ENCODE measurements at regions not wholly inside any gene's neighbourhood (a gene's known extent, or its start where the extent isn't known, plus 50 kb on each side); places are given as distances from the start of the nearest gene placed in this dataset.

DNA sequence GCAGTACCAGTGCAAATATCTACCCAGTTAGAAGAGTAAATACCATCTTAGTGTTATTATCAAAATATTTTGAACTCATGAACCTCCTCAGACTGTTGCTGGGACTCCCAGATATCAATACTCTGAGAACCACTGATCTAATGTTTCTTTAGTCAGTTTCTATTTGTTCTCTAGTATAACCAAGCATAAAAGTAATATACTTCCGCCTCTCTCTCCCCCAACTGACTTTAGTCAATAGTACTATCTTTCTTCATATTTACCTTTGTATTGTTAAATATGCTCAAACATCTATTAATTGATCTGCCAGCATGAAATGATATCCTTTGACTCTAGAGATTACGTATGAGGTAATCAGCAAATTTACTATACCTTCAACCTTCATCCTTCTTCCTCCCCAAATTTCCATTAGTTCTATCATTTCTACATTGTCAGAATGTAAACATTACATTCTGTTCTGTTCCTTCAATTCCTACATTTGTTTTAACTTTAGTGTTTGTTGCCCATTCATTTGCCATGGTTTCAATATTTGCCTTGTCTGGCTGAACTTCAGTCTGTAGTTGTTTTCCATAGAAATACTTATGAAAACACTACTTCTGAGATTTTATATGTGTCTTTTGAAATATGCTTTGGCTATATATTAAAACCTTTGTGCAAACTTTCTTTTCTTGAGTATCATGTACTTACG, 192.5 kb upstream of the PDE3A start:
- no peak for ATAC-seq
- TF ChIP-seq ARNTL (CRISPR knock-in tag; IDR thresholded peaks at IDR 0.05; ENCODE audit: borderline replicate concordance, low read depth) (no peak), SNAI2 (CRISPR knock-in tag; IDR thresholded peaks at IDR 0.05) (no peak), ZNF565 (CRISPR knock-in tag; conservative IDR thresholded peaks at IDR 0.05; ENCODE audit: low read depth) (no peak), PPARA (CRISPR knock-in tag; IDR thresholded peaks at IDR 0.05; ENCODE audit: borderline replicate concordance) (no peak)
- TF ChIP-seq, protein P1, sequence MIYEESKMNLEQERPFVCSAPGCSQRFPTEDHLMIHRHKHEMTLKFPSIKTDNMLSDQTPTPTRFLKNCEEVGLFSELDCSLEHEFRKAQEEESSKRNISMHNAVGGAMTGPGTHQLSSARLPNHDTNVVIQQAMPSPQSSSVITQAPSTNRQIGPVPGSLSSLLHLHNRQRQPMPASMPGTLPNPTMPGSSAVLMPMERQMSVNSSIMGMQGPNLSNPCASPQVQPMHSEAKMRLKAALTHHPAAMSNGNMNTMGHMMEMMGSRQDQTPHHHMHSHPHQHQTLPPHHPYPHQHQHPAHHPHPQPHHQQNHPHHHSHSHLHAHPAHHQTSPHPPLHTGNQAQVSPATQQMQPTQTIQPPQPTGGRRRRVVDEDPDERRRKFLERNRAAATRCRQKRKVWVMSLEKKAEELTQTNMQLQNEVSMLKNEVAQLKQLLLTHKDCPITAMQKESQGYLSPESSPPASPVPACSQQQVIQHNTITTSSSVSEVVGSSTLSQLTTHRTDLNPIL (CRISPR knock-in tag; IDR thresholded peaks at IDR 0.05; ENCODE audit: low read depth): no peak
- TF ChIP-seq, protein P2, sequence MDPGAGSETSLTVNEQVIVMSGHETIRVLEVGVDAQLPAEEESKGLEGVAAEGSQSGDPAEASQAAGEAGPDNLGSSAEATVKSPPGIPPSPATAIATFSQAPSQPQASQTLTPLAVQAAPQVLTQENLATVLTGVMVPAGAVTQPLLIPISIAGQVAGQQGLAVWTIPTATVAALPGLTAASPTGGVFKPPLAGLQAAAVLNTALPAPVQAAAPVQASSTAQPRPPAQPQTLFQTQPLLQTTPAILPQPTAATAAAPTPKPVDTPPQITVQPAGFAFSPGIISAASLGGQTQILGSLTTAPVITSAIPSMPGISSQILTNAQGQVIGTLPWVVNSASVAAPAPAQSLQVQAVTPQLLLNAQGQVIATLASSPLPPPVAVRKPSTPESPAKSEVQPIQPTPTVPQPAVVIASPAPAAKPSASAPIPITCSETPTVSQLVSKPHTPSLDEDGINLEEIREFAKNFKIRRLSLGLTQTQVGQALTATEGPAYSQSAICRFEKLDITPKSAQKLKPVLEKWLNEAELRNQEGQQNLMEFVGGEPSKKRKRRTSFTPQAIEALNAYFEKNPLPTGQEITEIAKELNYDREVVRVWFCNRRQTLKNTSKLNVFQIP (CRISPR knock-in tag; IDR thresholded peaks at IDR 0.05; ENCODE audit: borderline replicate concordance, low read depth): no peak

DNA sequence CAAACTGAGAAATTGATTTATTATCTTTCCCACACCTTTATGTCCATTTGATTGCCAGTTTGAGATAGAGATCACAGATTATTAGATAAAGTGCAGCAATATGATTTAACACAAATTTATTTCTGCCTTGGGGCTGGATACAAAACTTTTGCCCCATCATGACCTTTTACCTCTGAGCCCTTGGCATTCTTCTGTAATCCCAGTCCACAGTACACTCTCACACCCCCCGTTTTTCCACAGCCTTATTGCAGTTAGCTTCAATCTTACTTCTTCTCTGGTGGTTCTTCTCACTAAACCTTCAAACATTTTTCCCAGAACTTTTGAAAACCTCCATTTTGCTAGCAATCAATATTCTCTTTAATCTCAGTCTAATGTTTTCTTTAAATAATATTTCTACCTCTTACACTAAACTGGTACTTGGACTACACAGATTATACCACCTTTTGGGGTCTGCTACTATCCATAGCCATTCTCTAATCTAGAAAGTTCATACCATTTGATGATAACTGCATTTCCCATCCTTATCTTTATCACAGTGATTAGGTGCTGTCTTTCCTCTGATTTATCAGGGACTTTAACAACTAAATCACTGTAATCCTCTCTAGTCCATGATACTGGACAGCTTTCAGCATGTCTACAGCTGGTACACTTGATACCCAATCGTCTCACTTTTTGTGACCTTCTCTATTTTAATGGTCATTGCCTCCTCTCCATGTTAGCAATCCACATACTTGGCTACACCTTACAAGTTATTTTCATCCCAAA, 186.7 kb upstream of the PDE3A start:
- no peak for ATAC-seq
- TF ChIP-seq ZFP30 (CRISPR knock-in tag; IDR thresholded peaks at IDR 0.05) (no peak), ARNTL (CRISPR knock-in tag; IDR thresholded peaks at IDR 0.05; ENCODE audit: borderline replicate concordance, low read depth) (no peak), ESRRG (CRISPR knock-in tag; IDR thresholded peaks at IDR 0.05) (no peak), RARB (CRISPR knock-in tag; IDR thresholded peaks at IDR 0.05) (no peak), ZFP3 (CRISPR knock-in tag; IDR thresholded peaks at IDR 0.05) (no peak), ZNF70 (CRISPR knock-in tag; IDR thresholded peaks at IDR 0.05) (no peak), ZC3H10 (CRISPR knock-in tag; IDR thresholded peaks at IDR 0.05) (no peak), CSDC2 (CRISPR knock-in tag; IDR thresholded peaks at IDR 0.05) (no peak), SNAI2 (CRISPR knock-in tag; IDR thresholded peaks at IDR 0.05) (no peak), ZNF8 (CRISPR knock-in tag; IDR thresholded peaks at IDR 0.05) (no peak), GLIS3 (CRISPR knock-in tag; IDR thresholded peaks at IDR 0.05) (no peak), TOX (CRISPR knock-in tag; IDR thresholded peaks at IDR 0.05; ENCODE audit: borderline replicate concordance) (no peak), TCF4 (CRISPR knock-in tag; IDR thresholded peaks at IDR 0.05; ENCODE audit: borderline replicate concordance) (no peak), ISL1 (CRISPR knock-in tag; IDR thresholded peaks at IDR 0.05) (no peak), OSR1 (CRISPR knock-in tag; IDR thresholded peaks at IDR 0.05) (no peak), PPARA (CRISPR knock-in tag; IDR thresholded peaks at IDR 0.05; ENCODE audit: borderline replicate concordance) (no peak)
- TF ChIP-seq, protein P3, sequence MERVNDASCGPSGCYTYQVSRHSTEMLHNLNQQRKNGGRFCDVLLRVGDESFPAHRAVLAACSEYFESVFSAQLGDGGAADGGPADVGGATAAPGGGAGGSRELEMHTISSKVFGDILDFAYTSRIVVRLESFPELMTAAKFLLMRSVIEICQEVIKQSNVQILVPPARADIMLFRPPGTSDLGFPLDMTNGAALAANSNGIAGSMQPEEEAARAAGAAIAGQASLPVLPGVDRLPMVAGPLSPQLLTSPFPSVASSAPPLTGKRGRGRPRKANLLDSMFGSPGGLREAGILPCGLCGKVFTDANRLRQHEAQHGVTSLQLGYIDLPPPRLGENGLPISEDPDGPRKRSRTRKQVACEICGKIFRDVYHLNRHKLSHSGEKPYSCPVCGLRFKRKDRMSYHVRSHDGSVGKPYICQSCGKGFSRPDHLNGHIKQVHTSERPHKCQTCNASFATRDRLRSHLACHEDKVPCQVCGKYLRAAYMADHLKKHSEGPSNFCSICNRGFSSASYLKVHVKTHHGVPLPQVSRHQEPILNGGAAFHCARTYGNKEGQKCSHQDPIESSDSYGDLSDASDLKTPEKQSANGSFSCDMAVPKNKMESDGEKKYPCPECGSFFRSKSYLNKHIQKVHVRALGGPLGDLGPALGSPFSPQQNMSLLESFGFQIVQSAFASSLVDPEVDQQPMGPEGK (CRISPR knock-in tag; IDR thresholded peaks at IDR 0.05; ENCODE audit: borderline replicate concordance): no peak
- TF ChIP-seq, protein P4, sequence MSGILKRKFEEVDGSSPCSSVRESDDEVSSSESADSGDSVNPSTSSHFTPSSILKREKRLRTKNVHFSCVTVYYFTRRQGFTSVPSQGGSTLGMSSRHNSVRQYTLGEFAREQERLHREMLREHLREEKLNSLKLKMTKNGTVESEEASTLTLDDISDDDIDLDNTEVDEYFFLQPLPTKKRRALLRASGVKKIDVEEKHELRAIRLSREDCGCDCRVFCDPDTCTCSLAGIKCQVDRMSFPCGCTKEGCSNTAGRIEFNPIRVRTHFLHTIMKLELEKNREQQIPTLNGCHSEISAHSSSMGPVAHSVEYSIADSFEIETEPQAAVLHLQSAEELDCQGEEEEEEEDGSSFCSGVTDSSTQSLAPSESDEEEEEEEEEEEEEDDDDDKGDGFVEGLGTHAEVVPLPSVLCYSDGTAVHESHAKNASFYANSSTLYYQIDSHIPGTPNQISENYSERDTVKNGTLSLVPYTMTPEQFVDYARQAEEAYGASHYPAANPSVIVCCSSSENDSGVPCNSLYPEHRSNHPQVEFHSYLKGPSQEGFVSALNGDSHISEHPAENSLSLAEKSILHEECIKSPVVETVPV (CRISPR knock-in tag; IDR thresholded peaks at IDR 0.05): no peak
- TF ChIP-seq, protein P1 (CRISPR knock-in tag; IDR thresholded peaks at IDR 0.05; ENCODE audit: low read depth): no peak
- TF ChIP-seq, protein P2 (CRISPR knock-in tag; IDR thresholded peaks at IDR 0.05; ENCODE audit: borderline replicate concordance, low read depth): no peak

All from SK-N-SH treated with all-trans-retinoic acid at 6 μM for 48 hours (cell line).